ENCODE measurements at regions not wholly inside any gene's neighbourhood (a gene's known extent, or its start where the extent isn't known, plus 50 kb on each side); places are given as distances from the start of the nearest gene placed in this dataset.

DNA sequence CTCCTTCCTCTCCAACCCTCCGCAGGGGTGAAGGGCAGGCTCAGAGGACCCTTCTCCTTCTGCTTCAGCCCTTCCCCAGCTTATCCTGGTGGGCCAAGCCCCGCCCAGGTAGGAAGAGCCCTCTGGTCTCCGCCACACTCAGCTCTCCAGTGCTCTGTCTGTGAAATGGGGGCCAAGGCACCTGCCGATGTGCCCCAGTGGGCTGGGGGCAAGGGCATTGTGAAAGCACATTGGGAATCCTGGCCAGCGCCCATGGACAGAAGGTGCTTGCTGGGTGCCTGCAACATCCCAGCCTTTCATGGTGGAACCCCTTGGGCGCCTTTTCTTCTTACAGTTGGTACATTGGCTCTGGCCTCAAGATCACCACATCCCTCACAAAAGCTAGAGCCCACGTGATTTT lies 150.8 kb downstream of the INHBB start (continued):
- TF ChIP-seq PHF8 (conservative IDR thresholded peaks at IDR 0.05; ENCODE audit: low read depth, low read length) (no peak), KDM5A (IDR thresholded peaks at IDR 0.05; ENCODE audit: low read length) (no peak), TAF7 (optimal IDR thresholded peaks at IDR 0.05; ENCODE audit: borderline replicate concordance, low read depth, low read length) (no peak), YY1 (IDR thresholded peaks at IDR 0.05; ENCODE audit: low read depth, low read length) (no peak), RBBP5 (IDR thresholded peaks at IDR 0.05; ENCODE audit: borderline replicate concordance, low read depth, low read length) (no peak), GABPA (IDR thresholded peaks at IDR 0.05; ENCODE audit: borderline replicate concordance, insufficient read depth, low read length) (no peak), CHD2 (IDR thresholded peaks at IDR 0.05; ENCODE audit: low read length) (no peak)
- TF ChIP-seq, protein P1, sequence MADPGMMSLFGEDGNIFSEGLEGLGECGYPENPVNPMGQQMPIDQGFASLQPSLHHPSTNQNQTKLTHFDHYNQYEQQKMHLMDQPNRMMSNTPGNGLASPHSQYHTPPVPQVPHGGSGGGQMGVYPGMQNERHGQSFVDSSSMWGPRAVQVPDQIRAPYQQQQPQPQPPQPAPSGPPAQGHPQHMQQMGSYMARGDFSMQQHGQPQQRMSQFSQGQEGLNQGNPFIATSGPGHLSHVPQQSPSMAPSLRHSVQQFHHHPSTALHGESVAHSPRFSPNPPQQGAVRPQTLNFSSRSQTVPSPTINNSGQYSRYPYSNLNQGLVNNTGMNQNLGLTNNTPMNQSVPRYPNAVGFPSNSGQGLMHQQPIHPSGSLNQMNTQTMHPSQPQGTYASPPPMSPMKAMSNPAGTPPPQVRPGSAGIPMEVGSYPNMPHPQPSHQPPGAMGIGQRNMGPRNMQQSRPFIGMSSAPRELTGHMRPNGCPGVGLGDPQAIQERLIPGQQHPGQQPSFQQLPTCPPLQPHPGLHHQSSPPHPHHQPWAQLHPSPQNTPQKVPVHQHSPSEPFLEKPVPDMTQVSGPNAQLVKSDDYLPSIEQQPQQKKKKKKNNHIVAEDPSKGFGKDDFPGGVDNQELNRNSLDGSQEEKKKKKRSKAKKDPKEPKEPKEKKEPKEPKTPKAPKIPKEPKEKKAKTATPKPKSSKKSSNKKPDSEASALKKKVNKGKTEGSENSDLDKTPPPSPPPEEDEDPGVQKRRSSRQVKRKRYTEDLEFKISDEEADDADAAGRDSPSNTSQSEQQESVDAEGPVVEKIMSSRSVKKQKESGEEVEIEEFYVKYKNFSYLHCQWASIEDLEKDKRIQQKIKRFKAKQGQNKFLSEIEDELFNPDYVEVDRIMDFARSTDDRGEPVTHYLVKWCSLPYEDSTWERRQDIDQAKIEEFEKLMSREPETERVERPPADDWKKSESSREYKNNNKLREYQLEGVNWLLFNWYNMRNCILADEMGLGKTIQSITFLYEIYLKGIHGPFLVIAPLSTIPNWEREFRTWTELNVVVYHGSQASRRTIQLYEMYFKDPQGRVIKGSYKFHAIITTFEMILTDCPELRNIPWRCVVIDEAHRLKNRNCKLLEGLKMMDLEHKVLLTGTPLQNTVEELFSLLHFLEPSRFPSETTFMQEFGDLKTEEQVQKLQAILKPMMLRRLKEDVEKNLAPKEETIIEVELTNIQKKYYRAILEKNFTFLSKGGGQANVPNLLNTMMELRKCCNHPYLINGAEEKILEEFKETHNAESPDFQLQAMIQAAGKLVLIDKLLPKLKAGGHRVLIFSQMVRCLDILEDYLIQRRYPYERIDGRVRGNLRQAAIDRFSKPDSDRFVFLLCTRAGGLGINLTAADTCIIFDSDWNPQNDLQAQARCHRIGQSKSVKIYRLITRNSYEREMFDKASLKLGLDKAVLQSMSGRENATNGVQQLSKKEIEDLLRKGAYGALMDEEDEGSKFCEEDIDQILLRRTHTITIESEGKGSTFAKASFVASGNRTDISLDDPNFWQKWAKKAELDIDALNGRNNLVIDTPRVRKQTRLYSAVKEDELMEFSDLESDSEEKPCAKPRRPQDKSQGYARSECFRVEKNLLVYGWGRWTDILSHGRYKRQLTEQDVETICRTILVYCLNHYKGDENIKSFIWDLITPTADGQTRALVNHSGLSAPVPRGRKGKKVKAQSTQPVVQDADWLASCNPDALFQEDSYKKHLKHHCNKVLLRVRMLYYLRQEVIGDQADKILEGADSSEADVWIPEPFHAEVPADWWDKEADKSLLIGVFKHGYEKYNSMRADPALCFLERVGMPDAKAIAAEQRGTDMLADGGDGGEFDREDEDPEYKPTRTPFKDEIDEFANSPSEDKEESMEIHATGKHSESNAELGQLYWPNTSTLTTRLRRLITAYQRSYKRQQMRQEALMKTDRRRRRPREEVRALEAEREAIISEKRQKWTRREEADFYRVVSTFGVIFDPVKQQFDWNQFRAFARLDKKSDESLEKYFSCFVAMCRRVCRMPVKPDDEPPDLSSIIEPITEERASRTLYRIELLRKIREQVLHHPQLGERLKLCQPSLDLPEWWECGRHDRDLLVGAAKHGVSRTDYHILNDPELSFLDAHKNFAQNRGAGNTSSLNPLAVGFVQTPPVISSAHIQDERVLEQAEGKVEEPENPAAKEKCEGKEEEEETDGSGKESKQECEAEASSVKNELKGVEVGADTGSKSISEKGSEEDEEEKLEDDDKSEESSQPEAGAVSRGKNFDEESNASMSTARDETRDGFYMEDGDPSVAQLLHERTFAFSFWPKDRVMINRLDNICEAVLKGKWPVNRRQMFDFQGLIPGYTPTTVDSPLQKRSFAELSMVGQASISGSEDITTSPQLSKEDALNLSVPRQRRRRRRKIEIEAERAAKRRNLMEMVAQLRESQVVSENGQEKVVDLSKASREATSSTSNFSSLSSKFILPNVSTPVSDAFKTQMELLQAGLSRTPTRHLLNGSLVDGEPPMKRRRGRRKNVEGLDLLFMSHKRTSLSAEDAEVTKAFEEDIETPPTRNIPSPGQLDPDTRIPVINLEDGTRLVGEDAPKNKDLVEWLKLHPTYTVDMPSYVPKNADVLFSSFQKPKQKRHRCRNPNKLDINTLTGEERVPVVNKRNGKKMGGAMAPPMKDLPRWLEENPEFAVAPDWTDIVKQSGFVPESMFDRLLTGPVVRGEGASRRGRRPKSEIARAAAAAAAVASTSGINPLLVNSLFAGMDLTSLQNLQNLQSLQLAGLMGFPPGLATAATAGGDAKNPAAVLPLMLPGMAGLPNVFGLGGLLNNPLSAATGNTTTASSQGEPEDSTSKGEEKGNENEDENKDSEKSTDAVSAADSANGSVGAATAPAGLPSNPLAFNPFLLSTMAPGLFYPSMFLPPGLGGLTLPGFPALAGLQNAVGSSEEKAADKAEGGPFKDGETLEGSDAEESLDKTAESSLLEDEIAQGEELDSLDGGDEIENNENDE (IDR thresholded peaks at IDR 0.05; ENCODE audit: insufficient replicate concordance, low read length) = no peak
